ENCODE measurements at regions not wholly inside any gene's neighbourhood (a gene's known extent, or its start where the extent isn't known, plus 50 kb on each side); places are given as distances from the start of the nearest gene placed in this dataset.

GRCh38 chr5:4208996-4209395, 613.4 kb downstream of the IRX1 start:
- H3K27me3 ChIP-seq (ENCODE audit: insufficient read depth, poor library complexity, severe bottlenecking) = no peaks in the 10 kb centered on the region
- no peak for DNase-seq (ENCODE audit: low spot score)
- TF ChIP-seq CTCF (IDR thresholded peaks at IDR 0.05; ENCODE audit: poor library complexity, severe bottlenecking) = no peak
- ATAC-seq (ENCODE audit: low read depth) = no peak
- H3K27ac ChIP-seq (ENCODE audit: poor library complexity, severe bottlenecking) = no peak overlapping the region
- no peaks in the 10 kb centered on the region for H3K9me3 ChIP-seq (ENCODE audit: severe bottlenecking)
- peaks cover 3% of the 10 kb centered on the region for H3K4me1 ChIP-seq (ENCODE audit: insufficient read depth, poor library complexity, severe bottlenecking)
- H3K36me3 ChIP-seq (ENCODE audit: low read depth) = no peaks in the 10 kb centered on the region
- H3K4me3 ChIP-seq (ENCODE audit: severe bottlenecking) = no peak overlapping the region

- no peaks in the 10 kb centered on the region for H3K36me3 ChIP-seq (ENCODE audit: low read depth)
- no peak for DNase-seq (ENCODE audit: low spot score)
- no peak for ATAC-seq (ENCODE audit: low read depth)
- no peak for TF ChIP-seq CTCF (IDR thresholded peaks at IDR 0.05; ENCODE audit: poor library complexity, severe bottlenecking)
- H3K4me3 ChIP-seq (ENCODE audit: severe bottlenecking) = no peak overlapping the region
- no peaks in the 10 kb centered on the region for H3K27me3 ChIP-seq (ENCODE audit: insufficient read depth, poor library complexity, severe bottlenecking)
- H3K4me1 ChIP-seq (ENCODE audit: insufficient read depth, poor library complexity, severe bottlenecking) = no peaks in the 10 kb centered on the region
- H3K27ac ChIP-seq (ENCODE audit: poor library complexity, severe bottlenecking) = no peak overlapping the region
- H3K9me3 ChIP-seq (ENCODE audit: severe bottlenecking) = peaks cover 4% of the 10 kb centered on the region
These were observed 616.6 kb downstream of the IRX1 start for GRCh38 chr5:4212071-4212739.

GRCh38 chr5:4212981-4213819, 617.6 kb downstream of the IRX1 start:
- Histone ChIP-seq H3K27ac (ENCODE audit: poor library complexity, severe bottlenecking) (no peak overlapping the region), H3K36me3 (ENCODE audit: low read depth) (no peaks in the 10 kb centered on the region), H3K4me1 (ENCODE audit: insufficient read depth, poor library complexity, severe bottlenecking) (no peaks in the 10 kb centered on the region), H3K27me3 (ENCODE audit: insufficient read depth, poor library complexity, severe bottlenecking) (no peaks in the 10 kb centered on the region), H3K4me3 (ENCODE audit: severe bottlenecking) (no peak overlapping the region), H3K9me3 (ENCODE audit: severe bottlenecking) (peaks cover 4% of the 10 kb centered on the region)
- no peak for ATAC-seq (ENCODE audit: low read depth)
- TF ChIP-seq CTCF (IDR thresholded peaks at IDR 0.05; ENCODE audit: poor library complexity, severe bottlenecking) = no peak
- DNase-seq (ENCODE audit: low spot score) = no peak

GRCh38 chr5:4215143-4215542, 619.5 kb downstream of the IRX1 start:
- Histone ChIP-seq H3K27ac (ENCODE audit: poor library complexity, severe bottlenecking) (no peak overlapping the region), H3K4me3 (ENCODE audit: severe bottlenecking) (no peak overlapping the region), H3K27me3 (ENCODE audit: insufficient read depth, poor library complexity, severe bottlenecking) (no peaks in the 10 kb centered on the region), H3K4me1 (ENCODE audit: insufficient read depth, poor library complexity, severe bottlenecking) (no peaks in the 10 kb centered on the region), H3K36me3 (ENCODE audit: low read depth) (no peaks in the 10 kb centered on the region), H3K9me3 (ENCODE audit: severe bottlenecking) (peaks cover 4% of the 10 kb centered on the region)
- TF ChIP-seq CTCF (IDR thresholded peaks at IDR 0.05; ENCODE audit: poor library complexity, severe bottlenecking) = no peak
- ATAC-seq (ENCODE audit: low read depth) = no peak
- DNase-seq (ENCODE audit: low spot score) = no peak

GRCh38 chr5:4216142-4216541, 620.5 kb downstream of the IRX1 start:
- TF ChIP-seq CTCF (IDR thresholded peaks at IDR 0.05; ENCODE audit: poor library complexity, severe bottlenecking) = no peak
- H3K4me3 ChIP-seq (ENCODE audit: severe bottlenecking) = no peak overlapping the region
- H3K36me3 ChIP-seq (ENCODE audit: low read depth) = no peaks in the 10 kb centered on the region
- H3K4me1 ChIP-seq (ENCODE audit: insufficient read depth, poor library complexity, severe bottlenecking) = no peaks in the 10 kb centered on the region
- DNase-seq (ENCODE audit: low spot score) = no peak
- ATAC-seq (ENCODE audit: low read depth) = no peak
- no peak overlapping the region for H3K27ac ChIP-seq (ENCODE audit: poor library complexity, severe bottlenecking)
- H3K27me3 ChIP-seq (ENCODE audit: insufficient read depth, poor library complexity, severe bottlenecking) = no peaks in the 10 kb centered on the region
- peaks cover 4% of the 10 kb centered on the region for H3K9me3 ChIP-seq (ENCODE audit: severe bottlenecking)
